Liver (tissue), 8 donors: ENCODE measurements at regions not wholly inside any gene's neighbourhood (a gene's known extent, or its start where the extent isn't known, plus 50 kb on each side); places are given as distances from the start of the nearest gene placed in this dataset.

Experiments used
- DNase-seq: peaks from one replicate; pipeline ENCODE4 v3.0.0-alpha.2; 2017; ENCODE audit warnings: low spot score
- H3K27ac ChIP-seq, 2 donors: one replicate each; pipeline ENCODE4 v1.7.0; 2013; ENCODE audit warnings: inconsistent platforms in 2 of 2, low read length in 2 of 2, control low read depth in 1 of 2, low read depth in 1 of 2, mild to moderate bottlenecking in 1 of 2
- H3K27me3 ChIP-seq, 4 donors: one replicate each; pipeline versions ENCODE4 v1.6.1 to v1.7.0; 2013; ENCODE audit warnings: low read length in 3 of 4, inconsistent platforms in 1 of 4, mild to moderate bottlenecking in 1 of 4, moderate library complexity in 1 of 4; ENCODE audit not compliant: control insufficient read depth in 4 of 4, insufficient read depth in 4 of 4
- H3K36me3 ChIP-seq, 4 donors: one replicate each; pipeline versions ENCODE4 v1.6.1 to v1.7.0; 2013; ENCODE audit warnings: low read length in 3 of 4, mild to moderate bottlenecking in 3 of 4, low read depth in 1 of 4, moderate library complexity in 1 of 4; ENCODE audit not compliant: control insufficient read depth in 4 of 4, insufficient read depth in 3 of 4
- H3K4me1 ChIP-seq, 4 donors: one replicate each; pipeline versions ENCODE4 v1.6.1 to v1.7.0; 2013; ENCODE audit warnings: low read length in 3 of 4, mild to moderate bottlenecking in 3 of 4, moderate library complexity in 1 of 4; ENCODE audit not compliant: control insufficient read depth in 4 of 4, insufficient read depth in 4 of 4
- H3K4me3 ChIP-seq, 3 donors: one replicate each; pipeline versions ENCODE4 v1.6.1 to v1.7.0; 2013; ENCODE audit warnings: low read length in 3 of 3, control low read depth in 1 of 3, low read depth in 1 of 3, mild to moderate bottlenecking in 1 of 3
- H3K9ac ChIP-seq, 2 donors: one replicate each; pipeline ENCODE4 v1.7.0; 2013; ENCODE audit warnings: low read length in 2 of 2, mild to moderate bottlenecking in 2 of 2, moderate library complexity in 2 of 2, control low read depth in 1 of 2, low read depth in 1 of 2
- H3K9me3 ChIP-seq, 4 donors: one replicate each; pipeline versions ENCODE4 v1.6.1 to v1.7.0; 2013; ENCODE audit warnings: low read length in 3 of 4; ENCODE audit not compliant: control insufficient read depth in 4 of 4
- ATF3 ChIP-seq: IDR thresholded peaks from 2 replicates; pipeline ENCODE4 v1.6.1; 2016; ENCODE audit warnings: antibody characterized with exemption
- EGR1 ChIP-seq, 2 donors: IDR thresholded peaks; 2 replicates each; pipeline ENCODE4 v1.6.1; 2016 to 2018; ENCODE audit warnings: antibody characterized with exemption in 2 of 2, low read depth in 2 of 2
- FOXA1 ChIP-seq: IDR thresholded peaks from 2 replicates; pipeline ENCODE4 v1.6.1; 2016; ENCODE audit warnings: antibody characterized with exemption
- FOXA2 ChIP-seq: IDR thresholded peaks from 2 replicates; pipeline ENCODE4 v1.6.1; 2016; ENCODE audit warnings: antibody characterized with exemption
- GABPA ChIP-seq, 2 donors: IDR thresholded peaks in 1 of 2; conservative IDR thresholded peaks in 1 of 2; 2 replicates each; pipeline ENCODE4 v1.6.1; 2016; ENCODE audit warnings: antibody characterized with exemption in 2 of 2, mild to moderate bottlenecking in 1 of 2, moderate library complexity in 1 of 2
- HNF4A ChIP-seq, 2 donors: conservative IDR thresholded peaks; 2 replicates each; pipeline ENCODE4 v1.6.1; 2016; ENCODE audit warnings: antibody characterized with exemption in 2 of 2, mild to moderate bottlenecking in 2 of 2
- HNF4G ChIP-seq: IDR thresholded peaks from 2 replicates; pipeline ENCODE4 v1.6.1; 2016; ENCODE audit warnings: antibody characterized with exemption
- JUND ChIP-seq, 2 donors: IDR thresholded peaks; 2 replicates each; pipeline ENCODE4 v1.6.1; 2016; ENCODE audit warnings: antibody characterized with exemption in 2 of 2
- MAX ChIP-seq: IDR thresholded peaks from 2 replicates; pipeline ENCODE4 v1.6.1; 2016; ENCODE audit warnings: antibody characterized with exemption
- NR2F2 ChIP-seq: IDR thresholded peaks from 2 replicates; pipeline ENCODE4 v1.6.1; 2016; ENCODE audit warnings: antibody characterized with exemption
- RAD21 ChIP-seq, 2 donors: IDR thresholded peaks; 2 replicates each; pipeline ENCODE4 v1.6.1; 2016; ENCODE audit warnings: antibody characterized with exemption in 2 of 2, mild to moderate bottlenecking in 2 of 2
- SP1 ChIP-seq: IDR thresholded peaks from 2 replicates; pipeline ENCODE4 v1.6.1; 2018; ENCODE audit warnings: antibody characterized with exemption, mild to moderate bottlenecking
- TAF1 ChIP-seq: conservative IDR thresholded peaks from 2 replicates; pipeline ENCODE4 v1.6.1; 2016; ENCODE audit warnings: antibody characterized with exemption, mild to moderate bottlenecking
- YY1 ChIP-seq: IDR thresholded peaks from 2 replicates; pipeline ENCODE4 v1.6.1; 2016; ENCODE audit warnings: antibody characterized with exemption, mild to moderate bottlenecking
- ZBTB33 ChIP-seq: IDR thresholded peaks from 2 replicates; pipeline ENCODE4 v1.6.1; 2016; ENCODE audit warnings: antibody characterized with exemption
- WGBS: extraction: QIAGEN DNeasy Blood & Tissue Kit; methylation state at CpG from one replicate; pipeline ENCODE4 v1.1.7; 2013; 5-methylcytosine and 5-hydroxymethylcytosine counted together
- TF ChIP-seq, protein P1 (sequence below): IDR thresholded peaks from 2 replicates; pipeline ENCODE4 v1.6.1; 2016; ENCODE audit warnings: antibody characterized with exemption, mild to moderate bottlenecking
- TF ChIP-seq, protein P2 (sequence below): fragments of 150-350 bp; IDR thresholded peaks from 2 replicates; pipeline ENCODE4 v1.5.1; 2017; ENCODE audit warnings: improper control_type of control experiment, low read depth, low read length; ENCODE audit not compliant: missing input control
- donor health status: healthy.
- donor health status: healthy.
- donor health status: healthy.
- donor health status: healthy.
- donor health status: healthy.

GRCh38 chr6:119636060-119636459 lies 286.5 kb upstream of the MAN1A1 start:
- Histone ChIP-seq H3K9ac (no peak overlapping the region), H3K27me3 (no peaks in the 10 kb centered on the region), H3K4me1 (no peaks in the 10 kb centered on the region), H3K36me3 (no peaks in the 10 kb centered on the region), H3K9me3 (no peaks in the 10 kb centered on the region), H3K27ac (no peak overlapping the region), H3K4me3 (no peak overlapping the region)
- TF ChIP-seq TAF1 = no peak
- no peak for TF ChIP-seq GABPA (IDR thresholded peaks at IDR 0.05 in 1 of 2, conservative IDR thresholded peaks at IDR 0.05 in 1 of 2)
- no peak for TF ChIP-seq NR2F2
- DNase-seq = no peak
- 84% methylated on average over 2 of the region's 2 CpGs for WGBS

- no peak overlapping the region for H3K27ac ChIP-seq
- peaks cover 0 to 2% (median 0%) of the 10 kb centered on the region in 4 donors for H3K4me1 ChIP-seq
- H3K9me3 ChIP-seq = no peaks in the 10 kb centered on the region
- TF ChIP-seq EGR1 (IDR thresholded peaks at IDR 0.05; ENCODE audit: low read depth in 2 of 2) (no peak), TAF1 (no peak), HNF4G (no peak), GABPA (IDR thresholded peaks at IDR 0.05 in 1 of 2, conservative IDR thresholded peaks at IDR 0.05 in 1 of 2) (no peak), ZBTB33 (no peak), NR2F2 (no peak), FOXA2 (no peak), ATF3 (no peak), FOXA1 (no peak), HNF4A (conservative IDR thresholded peaks at IDR 0.05) (no peak), MAX (no peak), YY1 (no peak), SP1 (no peak), RAD21 (IDR thresholded peaks at IDR 0.05) (no peak), JUND (IDR thresholded peaks at IDR 0.05) (no peak)
- TF ChIP-seq, protein P1, sequence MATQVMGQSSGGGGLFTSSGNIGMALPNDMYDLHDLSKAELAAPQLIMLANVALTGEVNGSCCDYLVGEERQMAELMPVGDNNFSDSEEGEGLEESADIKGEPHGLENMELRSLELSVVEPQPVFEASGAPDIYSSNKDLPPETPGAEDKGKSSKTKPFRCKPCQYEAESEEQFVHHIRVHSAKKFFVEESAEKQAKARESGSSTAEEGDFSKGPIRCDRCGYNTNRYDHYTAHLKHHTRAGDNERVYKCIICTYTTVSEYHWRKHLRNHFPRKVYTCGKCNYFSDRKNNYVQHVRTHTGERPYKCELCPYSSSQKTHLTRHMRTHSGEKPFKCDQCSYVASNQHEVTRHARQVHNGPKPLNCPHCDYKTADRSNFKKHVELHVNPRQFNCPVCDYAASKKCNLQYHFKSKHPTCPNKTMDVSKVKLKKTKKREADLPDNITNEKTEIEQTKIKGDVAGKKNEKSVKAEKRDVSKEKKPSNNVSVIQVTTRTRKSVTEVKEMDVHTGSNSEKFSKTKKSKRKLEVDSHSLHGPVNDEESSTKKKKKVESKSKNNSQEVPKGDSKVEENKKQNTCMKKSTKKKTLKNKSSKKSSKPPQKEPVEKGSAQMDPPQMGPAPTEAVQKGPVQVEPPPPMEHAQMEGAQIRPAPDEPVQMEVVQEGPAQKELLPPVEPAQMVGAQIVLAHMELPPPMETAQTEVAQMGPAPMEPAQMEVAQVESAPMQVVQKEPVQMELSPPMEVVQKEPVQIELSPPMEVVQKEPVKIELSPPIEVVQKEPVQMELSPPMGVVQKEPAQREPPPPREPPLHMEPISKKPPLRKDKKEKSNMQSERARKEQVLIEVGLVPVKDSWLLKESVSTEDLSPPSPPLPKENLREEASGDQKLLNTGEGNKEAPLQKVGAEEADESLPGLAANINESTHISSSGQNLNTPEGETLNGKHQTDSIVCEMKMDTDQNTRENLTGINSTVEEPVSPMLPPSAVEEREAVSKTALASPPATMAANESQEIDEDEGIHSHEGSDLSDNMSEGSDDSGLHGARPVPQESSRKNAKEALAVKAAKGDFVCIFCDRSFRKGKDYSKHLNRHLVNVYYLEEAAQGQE = no peak
- TF ChIP-seq, protein P2, sequence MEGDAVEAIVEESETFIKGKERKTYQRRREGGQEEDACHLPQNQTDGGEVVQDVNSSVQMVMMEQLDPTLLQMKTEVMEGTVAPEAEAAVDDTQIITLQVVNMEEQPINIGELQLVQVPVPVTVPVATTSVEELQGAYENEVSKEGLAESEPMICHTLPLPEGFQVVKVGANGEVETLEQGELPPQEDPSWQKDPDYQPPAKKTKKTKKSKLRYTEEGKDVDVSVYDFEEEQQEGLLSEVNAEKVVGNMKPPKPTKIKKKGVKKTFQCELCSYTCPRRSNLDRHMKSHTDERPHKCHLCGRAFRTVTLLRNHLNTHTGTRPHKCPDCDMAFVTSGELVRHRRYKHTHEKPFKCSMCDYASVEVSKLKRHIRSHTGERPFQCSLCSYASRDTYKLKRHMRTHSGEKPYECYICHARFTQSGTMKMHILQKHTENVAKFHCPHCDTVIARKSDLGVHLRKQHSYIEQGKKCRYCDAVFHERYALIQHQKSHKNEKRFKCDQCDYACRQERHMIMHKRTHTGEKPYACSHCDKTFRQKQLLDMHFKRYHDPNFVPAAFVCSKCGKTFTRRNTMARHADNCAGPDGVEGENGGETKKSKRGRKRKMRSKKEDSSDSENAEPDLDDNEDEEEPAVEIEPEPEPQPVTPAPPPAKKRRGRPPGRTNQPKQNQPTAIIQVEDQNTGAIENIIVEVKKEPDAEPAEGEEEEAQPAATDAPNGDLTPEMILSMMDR = no peak
- H3K27me3 ChIP-seq = no peaks in the 10 kb centered on the region
- no peak for DNase-seq
- H3K4me3 ChIP-seq = no peak overlapping the region
- no peak overlapping the region for H3K9ac ChIP-seq
- 82% methylated on average over 3 of the region's 3 CpGs for WGBS
- H3K36me3 ChIP-seq = no peaks in the 10 kb centered on the region
Observed at GRCh38 chr6:119633461-119633860, 283.9 kb upstream of the MAN1A1 start.
